KMS-11 (cell line): ENCODE measurements at regions not wholly inside any gene's neighbourhood (a gene's known extent, or its start where the extent isn't known, plus 50 kb on each side); places are given as distances from the start of the nearest gene placed in this dataset.

ENCODE experiments used
- H2AFZ ChIP-seq: fragments of 200-600 bp; sonication (generic); 2 replicates; pipeline ENCODE4 v1.6.1; 2016; ENCODE audit warnings: antibody characterized with exemption, mixed run types, low read depth
- H3K27ac ChIP-seq: fragments of 200-600 bp; sonication (generic); 2 replicates; pipeline ENCODE4 v1.6.1; 2016; ENCODE audit warnings: mild to moderate bottlenecking, mixed run types
- H3K27me3 ChIP-seq: fragments of 200-600 bp; sonication (generic); 2 replicates; pipeline ENCODE4 v1.6.1; 2017; ENCODE audit warnings: mild to moderate bottlenecking, low read depth, mixed run types, moderate library complexity; ENCODE audit not compliant: insufficient read depth
- H3K36me3 ChIP-seq: fragments of 200-600 bp; sonication (generic); 2 replicates; pipeline ENCODE4 v1.6.1; 2017; ENCODE audit warnings: mild to moderate bottlenecking, mixed run types; ENCODE audit not compliant: insufficient read depth
- H3K4me1 ChIP-seq: fragments of 200-600 bp; sonication (generic); 2 replicates; pipeline ENCODE4 v1.6.1; 2016; ENCODE audit warnings: mild to moderate bottlenecking, low read depth, mixed run types; ENCODE audit not compliant: poor library complexity, severe bottlenecking
- H3K4me2 ChIP-seq: fragments of 200-600 bp; sonication (generic); 2 replicates; pipeline ENCODE4 v1.7.0; 2016; ENCODE audit warnings: mild to moderate bottlenecking, mixed run types
- H3K4me3 ChIP-seq: fragments of 200-600 bp; sonication (generic); IDR thresholded peaks from 2 replicates; pipeline ENCODE4 v1.6.1; 2017; ENCODE audit warnings: low read depth, low read length, mixed read lengths; ENCODE audit not compliant: insufficient read depth
- H3K79me2 ChIP-seq: fragments of 200-600 bp; sonication (generic); 2 replicates; pipeline ENCODE4 v1.6.1; 2016; ENCODE audit warnings: low read depth, mixed run types; ENCODE audit not compliant: insufficient read depth
- H3K9ac ChIP-seq: fragments of 200-600 bp; sonication (generic); 2 replicates; pipeline ENCODE4 v1.6.1; 2016; ENCODE audit warnings: mild to moderate bottlenecking, mixed run types
- H4K20me1 ChIP-seq: fragments of 200-600 bp; sonication (generic); 2 replicates; pipeline ENCODE4 v1.6.1; 2016; ENCODE audit warnings: mild to moderate bottlenecking, mixed run types; ENCODE audit not compliant: insufficient read depth
- TF ChIP-seq, protein P1 (sequence below): fragments of 200-600 bp; sonication (generic); conservative IDR thresholded peaks from 2 replicates; pipeline ENCODE4 v1.6.1; 2017; ENCODE audit warnings: low read depth, mild to moderate bottlenecking, antibody characterized with exemption, low read length, moderate library complexity, mixed read lengths

DNA sequence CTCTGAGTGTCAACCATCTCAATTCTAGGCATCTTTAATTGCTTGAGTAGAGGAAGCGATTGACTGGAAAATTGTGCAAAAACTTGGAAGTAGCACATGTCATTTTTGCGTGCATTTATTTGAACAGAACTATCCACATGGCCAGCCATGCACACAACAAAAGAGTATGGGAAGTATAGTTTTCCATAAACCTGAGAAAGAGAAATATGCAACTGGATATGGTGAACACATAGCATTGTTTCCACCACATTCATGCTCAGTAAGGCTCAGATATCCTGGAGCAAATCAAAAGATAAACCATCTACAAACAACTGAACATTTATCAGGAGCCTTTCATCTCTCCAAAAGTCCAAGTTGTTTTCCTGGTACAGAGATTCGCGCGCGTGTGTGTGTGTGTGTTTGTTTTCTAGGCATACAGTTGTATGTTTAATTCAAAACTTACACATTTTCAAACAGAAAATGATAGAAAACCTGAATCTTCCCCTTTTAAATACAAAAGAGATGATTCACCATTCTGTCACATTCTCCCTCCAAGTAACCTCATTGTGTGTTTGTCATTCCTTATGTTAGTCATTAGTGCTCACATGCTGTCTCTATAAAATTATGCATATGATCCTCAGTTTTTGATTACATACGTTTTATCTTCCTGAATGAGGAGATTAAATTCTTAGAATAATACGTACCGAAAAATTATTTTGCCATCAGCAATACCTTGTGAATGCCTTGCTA lies 780.4 kb upstream of the NRXN1 start:
- H4K20me1 ChIP-seq: no peaks in the 10 kb centered on the region
- no peaks in the 10 kb centered on the region for H3K36me3 ChIP-seq
- no peak overlapping the region for H3K27ac ChIP-seq
- H3K9ac ChIP-seq: no peak overlapping the region
- no peaks in the 10 kb centered on the region for H3K79me2 ChIP-seq
- no peak overlapping the region for H2AFZ ChIP-seq
- no peak overlapping the region for H3K4me3 ChIP-seq
- H3K4me1 ChIP-seq: no peaks in the 10 kb centered on the region
- H3K4me2 ChIP-seq: no peak overlapping the region
- H3K27me3 ChIP-seq: no peaks in the 10 kb centered on the region
- TF ChIP-seq, protein P1, sequence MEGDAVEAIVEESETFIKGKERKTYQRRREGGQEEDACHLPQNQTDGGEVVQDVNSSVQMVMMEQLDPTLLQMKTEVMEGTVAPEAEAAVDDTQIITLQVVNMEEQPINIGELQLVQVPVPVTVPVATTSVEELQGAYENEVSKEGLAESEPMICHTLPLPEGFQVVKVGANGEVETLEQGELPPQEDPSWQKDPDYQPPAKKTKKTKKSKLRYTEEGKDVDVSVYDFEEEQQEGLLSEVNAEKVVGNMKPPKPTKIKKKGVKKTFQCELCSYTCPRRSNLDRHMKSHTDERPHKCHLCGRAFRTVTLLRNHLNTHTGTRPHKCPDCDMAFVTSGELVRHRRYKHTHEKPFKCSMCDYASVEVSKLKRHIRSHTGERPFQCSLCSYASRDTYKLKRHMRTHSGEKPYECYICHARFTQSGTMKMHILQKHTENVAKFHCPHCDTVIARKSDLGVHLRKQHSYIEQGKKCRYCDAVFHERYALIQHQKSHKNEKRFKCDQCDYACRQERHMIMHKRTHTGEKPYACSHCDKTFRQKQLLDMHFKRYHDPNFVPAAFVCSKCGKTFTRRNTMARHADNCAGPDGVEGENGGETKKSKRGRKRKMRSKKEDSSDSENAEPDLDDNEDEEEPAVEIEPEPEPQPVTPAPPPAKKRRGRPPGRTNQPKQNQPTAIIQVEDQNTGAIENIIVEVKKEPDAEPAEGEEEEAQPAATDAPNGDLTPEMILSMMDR: no peak

DNA sequence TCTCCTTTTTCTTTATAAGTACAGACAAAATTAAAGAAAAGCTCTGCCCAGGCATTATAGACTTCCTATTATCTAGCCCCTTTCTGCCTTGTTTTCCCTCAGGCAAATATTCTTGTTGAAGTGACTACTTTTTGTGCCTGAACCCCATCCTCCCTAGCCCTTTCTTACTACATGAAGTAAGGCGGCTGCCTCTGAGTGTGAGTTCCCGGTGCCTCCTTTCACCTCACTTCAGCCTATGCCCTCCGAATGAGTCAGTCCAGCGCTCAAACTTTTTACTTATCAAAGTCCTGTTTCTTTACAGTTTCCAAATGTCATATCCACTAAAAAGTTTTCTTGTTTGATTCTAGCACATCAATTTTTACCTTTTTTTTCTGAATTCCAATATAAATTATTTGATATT lies 778.3 kb upstream of the NRXN1 start:
- Histone ChIP-seq H3K79me2 (no peaks in the 10 kb centered on the region), H3K27me3 (no peaks in the 10 kb centered on the region), H3K9ac (no peak overlapping the region), H3K36me3 (no peaks in the 10 kb centered on the region), H4K20me1 (no peaks in the 10 kb centered on the region), H2AFZ (no peak overlapping the region), H3K4me3 (no peak overlapping the region), H3K4me1 (no peaks in the 10 kb centered on the region), H3K4me2 (no peak overlapping the region), H3K27ac (no peak overlapping the region)
- TF ChIP-seq, protein P1: no peak

DNA sequence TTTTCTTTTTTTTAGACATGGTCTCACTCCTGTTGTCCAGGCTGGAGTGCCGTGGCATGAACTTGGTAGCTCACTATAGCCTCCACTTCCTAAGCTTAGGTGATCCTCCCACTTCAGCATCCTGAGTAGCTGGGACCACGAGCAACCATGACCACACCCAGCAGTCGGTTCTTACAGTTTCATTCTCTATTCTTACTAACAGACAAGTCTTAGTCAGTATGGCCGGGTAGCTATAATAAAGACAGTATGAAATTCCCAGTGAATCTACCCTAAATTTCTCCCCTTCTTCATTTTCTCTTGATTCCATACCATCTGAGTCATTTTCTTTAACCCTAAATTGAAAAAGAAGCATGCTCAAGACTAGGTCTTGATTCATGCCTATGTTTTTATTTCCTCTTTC lies 775.3 kb upstream of the NRXN1 start:
- no peak overlapping the region for H3K4me3 ChIP-seq
- no peaks in the 10 kb centered on the region for H3K4me1 ChIP-seq

DNA sequence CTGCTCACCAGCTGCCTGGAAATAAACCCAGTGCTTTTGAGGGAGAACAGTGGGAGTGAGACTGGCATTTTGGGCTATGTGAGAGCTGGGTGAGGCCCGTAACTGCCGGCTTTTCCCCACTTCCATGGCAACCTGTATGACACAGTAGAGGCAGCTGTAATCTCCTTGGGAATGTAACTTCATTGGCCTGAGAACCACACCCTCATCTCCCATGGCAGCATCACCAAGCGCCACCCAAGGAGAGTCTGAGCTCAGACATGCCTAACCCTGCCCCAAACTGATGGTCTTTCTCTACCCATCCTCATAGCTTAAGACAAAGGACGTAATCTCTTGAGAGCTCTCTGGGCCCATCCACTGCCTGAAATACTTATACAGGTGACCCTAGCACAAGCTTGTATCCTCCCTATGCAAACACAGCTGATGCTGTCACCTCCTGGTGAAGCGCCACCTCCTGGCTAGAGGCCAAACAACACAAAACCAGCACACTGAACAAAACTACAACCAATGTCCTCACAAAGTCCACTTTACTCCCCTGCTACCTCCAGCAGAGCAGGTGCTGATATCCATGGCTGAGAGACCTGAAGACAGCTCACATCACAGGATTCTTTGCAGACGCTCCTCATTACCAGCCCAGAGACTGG lies 763.4 kb upstream of the NRXN1 start:
- TF ChIP-seq, protein P1: peak; percentile 48; the same call in 1 of the 2 replicates
- Histone ChIP-seq H3K79me2 (no peaks in the 10 kb centered on the region), H4K20me1 (no peaks in the 10 kb centered on the region), H3K27ac (no peak overlapping the region), H3K4me2 (no peak overlapping the region), H3K4me1 (no peaks in the 10 kb centered on the region), H3K27me3 (no peaks in the 10 kb centered on the region), H3K9ac (no peak overlapping the region), H2AFZ (no peak overlapping the region), H3K4me3 (no peak overlapping the region), H3K36me3 (no peaks in the 10 kb centered on the region)

More for the DNA sequence above, 775.3 kb upstream of the NRXN1 start:
- TF ChIP-seq, protein P1: no peak
- Histone ChIP-seq H3K27ac (no peak overlapping the region), H3K27me3 (no peaks in the 10 kb centered on the region), H3K36me3 (no peaks in the 10 kb centered on the region), H3K79me2 (no peaks in the 10 kb centered on the region), H4K20me1 (no peaks in the 10 kb centered on the region), H3K9ac (no peak overlapping the region), H2AFZ (no peak overlapping the region), H3K4me2 (no peak overlapping the region)
